ENCODE measurements at regions not wholly inside any gene's neighbourhood (a gene's known extent, or its start where the extent isn't known, plus 50 kb on each side); places are given as distances from the start of the nearest gene placed in this dataset.

DNA sequence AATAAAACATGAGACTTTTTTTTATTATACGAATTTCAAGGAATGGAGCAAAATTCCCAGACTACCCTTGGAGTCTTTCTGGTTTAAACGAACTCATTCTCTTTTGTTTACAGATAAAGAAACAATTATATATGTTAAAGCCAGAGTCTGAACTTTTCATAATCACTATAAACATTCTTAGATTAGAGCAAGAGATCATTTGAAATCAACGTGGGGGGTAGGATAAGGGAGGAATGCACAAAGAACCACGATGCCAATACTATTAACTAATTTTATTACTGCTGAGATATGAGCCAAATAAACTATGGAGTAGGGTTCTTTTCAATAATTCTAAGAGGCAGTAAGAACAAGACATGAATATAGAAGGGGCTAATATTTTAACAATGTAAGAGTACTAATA lies 148.0 kb upstream of the FREM1 start:
- TF ChIP-seq CTCF (IDR thresholded peaks at IDR 0.05) (no peak), TCF7L2 (IDR thresholded peaks at IDR 0.05; ENCODE audit: low read depth, low read length) (no peak), POLR2AphosphoS5 (IDR thresholded peaks at IDR 0.05; ENCODE audit: low read depth, low read length) (no peak)
